GM21576 (cell line): ENCODE measurements at regions not wholly inside any gene's neighbourhood (a gene's known extent, or its start where the extent isn't known, plus 50 kb on each side); places are given as distances from the start of the nearest gene placed in this dataset.

Experiments used
- ATAC-seq: cut with Tn5 transposase; IDR thresholded peaks from one replicate; pipeline ENCODE4 v1.9.1; 2021; ENCODE audit warnings: mild to moderate bottlenecking, moderate library complexity; ENCODE audit not compliant: unreplicated experiment

GRCh38 chr21:38986806-38987632 is 181.3 kb downstream of the ETS2 start:
- ATAC-seq, result no peak

- ATAC-seq, result no peak
Observed at GRCh38 chr21:38986406-38986805, 180.7 kb downstream of the ETS2 start.

GRCh38 chr21:38985568-38986378 is 180.0 kb downstream of the ETS2 start:
- no peak for ATAC-seq

DNA sequence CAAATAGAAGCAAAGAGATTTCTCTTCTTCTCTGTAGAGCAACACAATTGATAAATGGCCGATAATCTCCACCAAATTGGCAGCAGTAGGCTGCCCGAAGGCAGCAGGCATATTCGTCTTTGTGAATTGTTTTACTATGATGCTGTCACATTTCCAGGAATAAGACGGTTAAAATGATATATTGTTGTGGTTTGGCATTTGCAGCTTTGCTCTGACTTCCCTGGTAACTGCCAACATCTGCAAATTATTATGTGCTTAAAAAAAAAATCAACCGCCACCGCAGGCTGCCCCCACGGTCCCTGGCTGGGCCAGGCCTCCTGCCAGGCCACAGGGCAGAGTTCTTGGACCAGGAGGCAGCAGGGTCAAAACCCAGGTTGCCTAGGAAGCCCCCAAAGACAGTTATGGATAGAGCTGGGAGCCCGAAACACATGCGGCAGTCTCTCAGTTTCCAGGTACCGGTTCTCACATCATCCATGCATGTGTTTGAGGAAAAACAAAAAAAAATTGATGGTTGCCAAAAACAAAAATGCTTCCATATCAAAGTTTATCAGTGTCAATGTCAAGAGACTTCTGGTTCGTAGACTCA is 179.3 kb downstream of the ETS2 start:
- ATAC-seq, result no peak

DNA sequence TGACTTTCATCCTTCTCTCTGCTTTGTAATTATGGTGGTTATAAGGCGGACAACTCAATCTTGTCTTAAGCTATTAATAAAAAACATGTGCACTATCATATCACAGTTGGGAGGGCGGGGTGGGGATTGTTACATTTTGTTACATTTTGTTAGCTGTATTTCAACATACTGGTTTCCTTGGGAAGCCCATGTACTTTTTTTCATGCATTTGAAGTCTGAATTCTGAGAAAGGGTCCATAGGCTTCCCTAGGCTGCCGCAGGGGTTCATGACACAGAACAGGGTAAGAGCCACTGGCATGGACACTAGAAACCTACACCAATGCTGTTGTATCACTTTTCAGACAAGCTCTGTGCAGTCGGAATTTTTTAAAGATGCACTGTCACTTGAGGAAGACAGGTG is 178.8 kb downstream of the ETS2 start:
- no peak for ATAC-seq

- no peak for ATAC-seq
Observed at GRCh38 chr21:38983560-38983959, 177.8 kb downstream of the ETS2 start.

DNA sequence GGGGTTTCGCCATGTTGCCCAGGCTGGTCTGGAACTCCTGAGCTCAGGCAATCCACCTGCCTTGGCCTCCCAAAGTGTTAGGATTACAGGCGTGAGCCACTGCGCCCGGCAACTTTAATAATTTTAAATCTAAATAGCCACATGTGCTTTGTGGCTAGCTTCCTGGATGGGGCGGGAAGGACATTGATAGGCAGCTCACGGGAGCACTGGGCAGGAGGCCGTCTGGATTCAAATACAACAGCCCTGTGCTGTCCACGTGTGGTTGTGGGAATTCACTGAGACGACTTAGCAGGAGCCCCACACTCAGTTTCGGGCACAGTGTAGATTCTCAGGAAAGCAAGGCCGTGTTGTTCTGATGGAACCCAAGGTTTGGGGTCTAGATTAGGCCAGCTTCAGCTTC is 177.1 kb downstream of the ETS2 start:
- ATAC-seq, result no peak

DNA sequence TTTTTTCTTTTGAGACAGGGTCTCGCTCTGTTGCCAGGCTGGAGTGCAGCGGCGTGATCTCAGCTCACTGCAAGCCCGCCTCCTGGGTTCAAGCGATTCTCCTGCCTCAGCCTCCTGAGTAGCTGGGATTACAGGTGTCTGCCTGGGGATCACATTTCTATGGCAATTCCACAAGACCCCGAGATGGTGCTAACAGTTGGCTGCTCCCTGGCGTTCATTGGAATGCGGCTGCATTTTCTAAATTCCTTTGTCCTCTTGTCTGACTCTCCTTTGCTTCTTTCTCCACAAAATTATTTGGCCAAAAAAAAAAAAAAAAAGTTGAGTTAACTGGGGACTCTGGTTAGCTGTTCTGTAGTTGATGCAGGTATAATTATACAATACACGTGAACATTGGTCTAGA is 176.4 kb downstream of the ETS2 start:
- ATAC-seq, result no peak

- ATAC-seq, result no peak
Observed at GRCh38 chr21:38980416-38981313, 174.9 kb downstream of the ETS2 start.

DNA sequence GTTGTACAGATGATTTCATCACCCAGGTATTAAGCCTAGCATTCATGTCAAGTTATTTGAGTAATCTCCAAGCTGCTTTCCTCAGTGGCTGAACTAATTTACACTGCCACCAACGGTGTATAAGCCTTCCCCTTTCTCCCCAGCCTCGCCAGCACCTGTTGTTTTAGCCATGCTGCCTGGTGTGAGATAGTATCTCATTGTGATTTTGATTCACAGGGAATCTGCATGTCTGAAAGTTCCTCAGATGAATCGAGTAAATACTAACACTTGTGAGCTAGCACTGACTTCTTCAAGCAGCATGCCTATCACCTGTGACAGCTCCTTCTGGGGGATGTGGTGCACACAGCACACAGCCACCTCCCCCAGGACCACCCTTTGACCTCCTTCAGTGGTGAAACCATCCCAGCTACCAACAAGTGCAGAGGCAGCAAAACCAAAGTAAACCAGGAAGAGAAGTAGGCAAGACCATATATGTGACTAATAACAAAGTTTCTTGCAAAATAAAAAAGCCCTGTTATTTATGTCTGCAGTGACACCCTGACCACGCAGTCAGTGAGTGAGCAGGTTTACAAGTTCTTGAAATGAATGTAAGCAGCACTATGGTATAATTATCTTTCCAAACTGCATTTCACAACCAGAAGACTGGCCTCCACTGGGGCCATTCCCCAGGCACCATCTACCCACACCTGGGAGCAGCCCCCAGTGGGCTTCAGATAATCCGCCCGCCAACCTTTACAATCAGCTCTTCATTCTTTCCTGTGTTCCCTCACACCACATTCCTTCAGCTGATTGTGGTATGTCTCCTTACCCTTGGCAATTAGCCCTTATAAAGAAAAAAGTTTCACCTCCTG is 173.8 kb downstream of the ETS2 start:
- ATAC-seq, result no peak

DNA sequence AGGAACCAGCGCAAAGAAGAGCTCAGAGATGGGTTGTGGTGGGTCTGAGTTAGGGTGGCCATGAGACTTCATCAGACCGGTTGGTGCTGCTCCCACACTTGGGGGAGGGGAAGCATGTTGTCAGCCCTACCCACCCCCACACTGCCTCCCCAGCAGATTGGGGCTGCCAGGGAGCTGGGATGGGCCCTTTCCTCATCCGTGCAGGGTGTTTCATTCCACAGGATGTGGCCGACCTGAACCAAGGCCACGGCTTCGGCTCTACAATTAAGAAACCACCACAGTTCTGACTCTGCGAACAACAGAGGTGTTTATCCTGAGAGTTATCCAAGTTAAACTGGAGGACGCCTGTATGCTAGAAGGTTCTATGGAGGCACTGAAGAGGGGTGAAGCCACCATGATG is 171.2 kb downstream of the ETS2 start:
- ATAC-seq, result no peak

DNA sequence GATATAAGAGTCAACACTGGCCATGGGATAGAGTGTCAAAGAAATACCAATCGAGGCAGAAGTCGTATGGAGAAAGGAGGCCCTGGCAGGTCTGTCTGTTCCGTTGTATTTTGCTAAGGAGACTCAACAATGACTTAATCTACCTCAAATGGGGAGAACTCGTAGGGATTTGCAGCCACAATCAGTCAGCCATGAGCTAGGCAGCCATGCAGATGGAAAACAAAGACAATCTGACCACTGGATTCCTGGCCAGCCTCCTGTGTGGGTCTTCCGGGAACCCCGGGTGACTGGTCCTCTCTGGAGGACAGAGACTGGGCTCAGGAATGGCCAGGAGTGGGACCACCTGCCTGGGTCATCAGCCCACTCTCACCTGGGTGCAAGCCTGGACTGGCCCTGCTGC is 167.8 kb downstream of the ETS2 start:
- ATAC-seq, result no peak

- no peak for ATAC-seq
Observed at GRCh38 chr21:38972078-38972477, 166.3 kb downstream of the ETS2 start.

- ATAC-seq, result no peak
Observed at GRCh38 chr21:38970765-38971164, 165.0 kb downstream of the ETS2 start.

- no peak for ATAC-seq
Observed at GRCh38 chr21:38968887-38969543, 163.3 kb downstream of the ETS2 start.

GRCh38 chr21:38965910-38966504 is 160.3 kb downstream of the ETS2 start:
- no peak for ATAC-seq

GRCh38 chr21:38965241-38965640 is 159.5 kb downstream of the ETS2 start:
- no peak for ATAC-seq

- ATAC-seq, result no peak
Observed at GRCh38 chr21:38963006-38963405, 157.3 kb downstream of the ETS2 start.

DNA sequence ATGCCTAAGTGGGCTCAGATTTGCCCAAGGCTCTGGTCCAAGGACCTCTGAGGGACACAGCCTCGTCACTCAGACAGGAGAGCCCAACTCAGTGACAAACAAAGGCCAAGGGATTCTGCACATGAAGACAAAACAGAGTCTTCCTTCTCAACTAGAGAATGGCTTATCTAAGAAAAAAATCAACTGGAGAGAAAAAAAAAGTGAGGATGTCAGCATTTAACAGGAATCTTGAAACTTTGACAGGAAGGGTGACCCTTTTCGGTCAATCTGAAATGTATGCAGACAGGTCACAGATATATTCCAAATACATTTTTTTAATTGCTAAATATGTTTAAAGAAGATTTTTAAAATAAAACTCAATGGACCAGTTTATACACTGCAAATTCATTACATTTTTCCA is 154.5 kb downstream of the ETS2 start:
- ATAC-seq, result no peak
